ENCODE measurements at regions not wholly inside any gene's neighbourhood (a gene's known extent, or its start where the extent isn't known, plus 50 kb on each side); places are given as distances from the start of the nearest gene placed in this dataset.

DNA sequence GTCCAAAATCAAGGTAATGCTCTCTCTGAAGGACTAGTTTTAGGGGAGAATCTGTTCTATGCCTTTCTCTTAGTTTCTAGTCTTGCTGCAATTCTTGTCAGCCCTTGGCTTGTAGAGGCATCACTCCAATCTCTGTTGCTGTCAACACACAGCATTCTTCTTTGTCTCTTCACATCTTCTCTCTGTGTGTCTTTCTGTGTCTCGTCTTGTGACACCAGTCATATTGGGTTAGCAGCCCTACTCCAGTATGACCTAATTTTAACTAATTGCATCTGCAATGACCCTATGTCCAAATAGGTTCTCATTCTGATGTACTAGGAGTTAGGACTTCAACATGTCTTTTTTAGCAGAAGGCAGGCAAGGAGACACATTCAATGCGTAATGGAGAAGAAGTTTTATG, 1110.6 kb downstream of the DTWD2 start:
- no peak for TF ChIP-seq POLR2A (IDR thresholded peaks at IDR 0.05)
- TF ChIP-seq, protein P1, sequence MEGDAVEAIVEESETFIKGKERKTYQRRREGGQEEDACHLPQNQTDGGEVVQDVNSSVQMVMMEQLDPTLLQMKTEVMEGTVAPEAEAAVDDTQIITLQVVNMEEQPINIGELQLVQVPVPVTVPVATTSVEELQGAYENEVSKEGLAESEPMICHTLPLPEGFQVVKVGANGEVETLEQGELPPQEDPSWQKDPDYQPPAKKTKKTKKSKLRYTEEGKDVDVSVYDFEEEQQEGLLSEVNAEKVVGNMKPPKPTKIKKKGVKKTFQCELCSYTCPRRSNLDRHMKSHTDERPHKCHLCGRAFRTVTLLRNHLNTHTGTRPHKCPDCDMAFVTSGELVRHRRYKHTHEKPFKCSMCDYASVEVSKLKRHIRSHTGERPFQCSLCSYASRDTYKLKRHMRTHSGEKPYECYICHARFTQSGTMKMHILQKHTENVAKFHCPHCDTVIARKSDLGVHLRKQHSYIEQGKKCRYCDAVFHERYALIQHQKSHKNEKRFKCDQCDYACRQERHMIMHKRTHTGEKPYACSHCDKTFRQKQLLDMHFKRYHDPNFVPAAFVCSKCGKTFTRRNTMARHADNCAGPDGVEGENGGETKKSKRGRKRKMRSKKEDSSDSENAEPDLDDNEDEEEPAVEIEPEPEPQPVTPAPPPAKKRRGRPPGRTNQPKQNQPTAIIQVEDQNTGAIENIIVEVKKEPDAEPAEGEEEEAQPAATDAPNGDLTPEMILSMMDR (IDR thresholded peaks at IDR 0.05) = no peak
